Gastrocnemius medialis (tissue), 4 donors: ENCODE measurements at regions not wholly inside any gene's neighbourhood (a gene's known extent, or its start where the extent isn't known, plus 50 kb on each side); places are given as distances from the start of the nearest gene placed in this dataset.

Source experiments
- CTCF ChIP-seq, 5 experiments: fragments of 450-650 bp in 3 of 5; fragments of 200-600 bp in 2 of 5; sonication (generic) in 2 of 5; IDR thresholded peaks in 4 of 5; conservative IDR thresholded peaks in 1 of 5; 1 replicate in 4 of 5; 2 replicates in 1 of 5; pipeline ENCODE4 v1.5.1; 2016 to 2019; ENCODE audit warnings: antibody characterized with exemption in 5 of 5, mild to moderate bottlenecking in 3 of 5, moderate library complexity in 3 of 5
- POLR2A ChIP-seq, 2 donors: fragments of 450-650 bp; IDR thresholded peaks; one replicate each; pipeline ENCODE4 v1.6.1; 2017; ENCODE audit warnings: antibody characterized with exemption in 2 of 2, mild to moderate bottlenecking in 2 of 2, moderate library complexity in 2 of 2

GRCh38 chr17:13160790-13161189 is 143.0 kb upstream of the ELAC2 start:
- no peak for TF ChIP-seq CTCF (IDR thresholded peaks at IDR 0.05 in 4 of 5, conservative IDR thresholded peaks at IDR 0.05 in 1 of 5)
- TF ChIP-seq POLR2A (IDR thresholded peaks at IDR 0.05) = no peak
